ENCODE measurements at regions not wholly inside any gene's neighbourhood (a gene's known extent, or its start where the extent isn't known, plus 50 kb on each side); places are given as distances from the start of the nearest gene placed in this dataset.
A peak's percentile ranks its signal among the peaks of the same experiment; 100 is the strongest.

GRCh38 chr17:79192503-79193351 is 118.1 kb downstream of the ENGASE start (continued):
- TF ChIP-seq, protein P1, sequence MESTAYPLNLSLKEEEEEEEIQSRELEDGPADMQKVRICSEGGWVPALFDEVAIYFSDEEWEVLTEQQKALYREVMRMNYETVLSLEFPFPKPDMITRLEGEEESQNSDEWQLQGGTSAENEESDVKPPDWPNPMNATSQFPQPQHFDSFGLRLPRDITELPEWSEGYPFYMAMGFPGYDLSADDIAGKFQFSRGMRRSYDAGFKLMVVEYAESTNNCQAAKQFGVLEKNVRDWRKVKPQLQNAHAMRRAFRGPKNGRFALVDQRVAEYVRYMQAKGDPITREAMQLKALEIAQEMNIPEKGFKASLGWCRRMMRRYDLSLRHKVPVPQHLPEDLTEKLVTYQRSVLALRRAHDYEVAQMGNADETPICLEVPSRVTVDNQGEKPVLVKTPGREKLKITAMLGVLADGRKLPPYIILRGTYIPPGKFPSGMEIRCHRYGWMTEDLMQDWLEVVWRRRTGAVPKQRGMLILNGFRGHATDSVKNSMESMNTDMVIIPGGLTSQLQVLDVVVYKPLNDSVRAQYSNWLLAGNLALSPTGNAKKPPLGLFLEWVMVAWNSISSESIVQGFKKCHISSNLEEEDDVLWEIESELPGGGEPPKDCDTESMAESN (CRISPR knock-in tag; conservative IDR thresholded peaks at IDR 0.05), result no peak
- TF ChIP-seq SMAD3 (CRISPR knock-in tag; IDR thresholded peaks at IDR 0.05), result peak; percentile 88; the same call in 1 of the 2 replicates
- no peak for TF ChIP-seq DZIP1 (CRISPR knock-in tag; IDR thresholded peaks at IDR 0.05)
- no peak for TF ChIP-seq MTA1 (CRISPR knock-in tag; IDR thresholded peaks at IDR 0.05; ENCODE audit: borderline replicate concordance)
- no peak for TF ChIP-seq MBD4 (IDR thresholded peaks at IDR 0.05; ENCODE audit: borderline replicate concordance, low read length)
- peak; percentile 60; the same call in 1 of the 2 replicates for TF ChIP-seq ZBED4 (CRISPR knock-in tag; IDR thresholded peaks at IDR 0.05; ENCODE audit: borderline replicate concordance)
- TF ChIP-seq ZFP91 (CRISPR knock-in tag; IDR thresholded peaks at IDR 0.05; ENCODE audit: borderline replicate concordance), result 0 out of 2 replicates have a peak, but pooled peaks have one; percentile 20
- no peak for TF ChIP-seq ZNF652 (CRISPR knock-in tag; IDR thresholded peaks at IDR 0.05; ENCODE audit: borderline replicate concordance, low read depth)
- no peak for TF ChIP-seq SOX6 (IDR thresholded peaks at IDR 0.05)
- TF ChIP-seq SOX6 (CRISPR knock-in tag; IDR thresholded peaks at IDR 0.05), result no peak
- no peak for TF ChIP-seq CBX1 (IDR thresholded peaks at IDR 0.05; ENCODE audit: low read depth)
- TF ChIP-seq, protein P2, sequence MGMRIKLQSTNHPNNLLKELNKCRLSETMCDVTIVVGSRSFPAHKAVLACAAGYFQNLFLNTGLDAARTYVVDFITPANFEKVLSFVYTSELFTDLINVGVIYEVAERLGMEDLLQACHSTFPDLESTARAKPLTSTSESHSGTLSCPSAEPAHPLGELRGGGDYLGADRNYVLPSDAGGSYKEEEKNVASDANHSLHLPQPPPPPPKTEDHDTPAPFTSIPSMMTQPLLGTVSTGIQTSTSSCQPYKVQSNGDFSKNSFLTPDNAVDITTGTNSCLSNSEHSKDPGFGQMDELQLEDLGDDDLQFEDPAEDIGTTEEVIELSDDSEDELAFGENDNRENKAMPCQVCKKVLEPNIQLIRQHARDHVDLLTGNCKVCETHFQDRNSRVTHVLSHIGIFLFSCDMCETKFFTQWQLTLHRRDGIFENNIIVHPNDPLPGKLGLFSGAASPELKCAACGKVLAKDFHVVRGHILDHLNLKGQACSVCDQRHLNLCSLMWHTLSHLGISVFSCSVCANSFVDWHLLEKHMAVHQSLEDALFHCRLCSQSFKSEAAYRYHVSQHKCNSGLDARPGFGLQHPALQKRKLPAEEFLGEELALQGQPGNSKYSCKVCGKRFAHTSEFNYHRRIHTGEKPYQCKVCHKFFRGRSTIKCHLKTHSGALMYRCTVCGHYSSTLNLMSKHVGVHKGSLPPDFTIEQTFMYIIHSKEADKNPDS (CRISPR knock-in tag; IDR thresholded peaks at IDR 0.05), result no peak
- TF ChIP-seq MED8 (CRISPR knock-in tag; IDR thresholded peaks at IDR 0.05; ENCODE audit: insufficient replicate concordance), result no peak
- TF ChIP-seq CERS6 (CRISPR knock-in tag; IDR thresholded peaks at IDR 0.05), result no peak
- TF ChIP-seq SIN3A (IDR thresholded peaks at IDR 0.05; ENCODE audit: borderline replicate concordance, low read depth, low read length), result no peak

Measured in HepG2 (cell line).